CD4-positive, alpha-beta T cell treated with Interferon alpha-2 for 1 hour (primary cell): ENCODE measurements at regions not wholly inside any gene's neighbourhood (a gene's known extent, or its start where the extent isn't known, plus 50 kb on each side); places are given as distances from the start of the nearest gene placed in this dataset.

Source experiments
- DNase-seq, 2 donors: peaks; one replicate each; pipeline ENCODE4 v3.0.0-alpha.2; 2020 to 2022

- DNase-seq, result no peak
Measured at GRCh38 chr12:125687820-125688219, 622.6 kb downstream of the AACS start.

- DNase-seq, result no peak
Measured at GRCh38 chr12:125688223-125688622, 623.0 kb downstream of the AACS start.

DNA sequence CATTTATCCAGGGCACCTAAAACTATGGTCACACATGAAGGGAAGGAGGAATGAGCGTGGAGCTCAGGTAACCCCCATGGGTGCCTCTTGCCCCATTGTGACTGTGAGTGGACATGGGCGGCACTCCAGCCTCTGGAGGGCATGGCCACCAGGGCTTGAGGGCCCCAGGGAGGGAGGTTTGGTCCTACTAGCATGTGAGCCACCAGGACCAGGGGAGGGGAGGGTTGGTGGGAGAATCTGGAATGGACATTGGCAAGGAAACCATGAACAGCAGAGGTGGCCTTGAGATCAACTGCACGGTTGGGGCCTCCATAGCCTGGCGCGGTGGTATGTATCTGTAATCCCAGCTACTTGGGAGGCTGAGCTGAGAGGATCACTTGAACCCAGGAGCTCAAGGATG is 623.6 kb downstream of the AACS start:
- no peak for DNase-seq

DNA sequence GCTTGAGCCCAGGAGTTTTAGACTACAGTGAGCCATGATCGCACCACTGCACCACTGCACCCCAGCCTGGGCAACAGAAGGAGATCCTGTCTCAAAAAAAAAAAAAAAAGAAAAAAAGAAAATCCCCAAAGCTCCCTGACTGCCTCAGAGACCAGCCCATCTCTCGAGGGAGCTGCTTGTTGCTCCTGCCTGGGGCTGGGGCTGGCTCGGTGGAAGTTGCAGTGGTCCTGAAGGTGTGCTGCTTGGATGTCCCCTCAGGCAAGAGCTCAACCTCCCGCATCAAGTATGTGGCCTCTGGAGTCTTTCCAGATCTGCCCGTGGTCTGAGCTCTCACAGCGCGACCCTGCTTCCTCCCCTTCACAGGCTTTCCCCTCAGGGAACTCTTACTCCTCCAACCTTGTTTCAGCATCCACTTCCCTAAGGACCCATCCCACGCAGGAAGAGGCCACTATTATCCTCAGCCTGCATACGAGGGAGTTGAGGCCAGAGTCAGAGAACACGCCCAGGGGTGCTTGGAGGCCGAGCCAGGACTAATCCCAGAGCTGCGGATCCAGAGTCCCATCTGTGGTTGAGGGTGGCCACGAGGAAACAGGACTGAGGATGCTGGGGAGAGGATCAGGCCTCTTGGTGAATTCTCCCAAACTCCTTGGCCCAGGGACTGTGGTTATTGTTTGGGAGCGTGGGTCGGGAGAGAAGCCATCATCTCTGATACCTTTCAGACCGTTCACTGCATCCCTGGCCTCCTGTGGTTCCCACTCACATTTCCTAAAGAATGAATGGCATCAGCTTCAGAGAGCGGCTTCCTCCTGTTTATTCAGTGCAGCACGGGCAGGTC is 624.6 kb downstream of the AACS start:
- DNase-seq, result no peak

DNA sequence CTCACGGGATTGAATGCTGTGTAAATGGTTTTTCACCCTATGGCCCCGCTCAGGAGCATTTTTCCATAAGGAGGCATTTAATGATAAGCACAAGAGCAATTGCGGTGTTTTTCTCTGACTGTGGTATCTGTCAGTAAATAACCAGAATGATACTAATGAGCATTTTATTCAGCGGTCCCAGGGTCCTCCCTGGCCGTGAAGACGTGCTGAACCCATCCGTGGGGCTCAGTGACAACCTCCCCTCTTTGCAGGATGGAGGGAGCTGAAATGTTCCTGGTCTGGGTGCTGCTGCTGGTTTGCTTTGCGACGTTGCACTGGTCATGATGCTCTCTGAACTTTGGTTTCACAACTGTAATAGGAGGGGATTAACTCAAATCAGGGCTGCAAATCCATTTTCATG is 625.6 kb downstream of the AACS start:
- DNase-seq, result no peak

DNA sequence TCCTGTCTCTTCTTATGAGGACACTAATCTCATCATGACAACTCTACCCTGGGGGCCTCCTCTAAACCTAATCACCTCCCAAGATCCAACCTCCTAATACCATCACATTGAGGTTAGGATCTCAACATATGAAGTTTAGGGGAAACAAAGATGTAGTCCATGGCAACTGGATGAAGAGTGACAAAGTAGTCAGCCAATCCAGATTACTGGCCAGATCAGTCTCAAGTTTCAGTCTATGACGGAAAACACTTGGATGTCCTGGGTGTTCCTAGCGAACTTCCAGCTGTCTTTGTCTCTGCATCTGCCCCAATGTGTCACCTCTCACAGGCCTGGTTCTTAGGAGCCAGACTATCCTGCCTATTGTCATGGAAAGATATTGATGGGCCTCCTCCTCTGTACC is 630.8 kb downstream of the AACS start:
- no peak for DNase-seq

- DNase-seq, result no peak
Measured at GRCh38 chr12:125704803-125705202, 639.6 kb downstream of the AACS start.

DNA sequence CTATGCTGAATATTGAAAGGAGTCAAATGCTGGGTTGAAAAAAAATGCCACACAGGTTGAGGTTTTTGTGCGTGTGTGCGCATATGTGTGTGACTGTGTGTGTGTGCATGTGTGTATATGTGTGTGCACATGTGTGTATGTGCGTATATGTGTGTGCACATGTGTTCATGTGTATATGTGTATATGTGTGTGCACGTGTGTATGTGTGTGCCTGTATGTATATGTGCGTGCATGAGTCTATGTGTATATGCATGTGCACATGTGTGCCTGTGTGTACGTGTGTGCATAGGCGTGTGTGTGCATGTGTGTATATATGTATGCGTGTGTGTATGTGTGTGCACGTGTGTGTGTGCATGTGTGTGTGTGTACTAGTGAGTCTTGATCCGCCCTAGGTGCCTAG is 655.7 kb downstream of the AACS start:
- DNase-seq, result no peak

DNA sequence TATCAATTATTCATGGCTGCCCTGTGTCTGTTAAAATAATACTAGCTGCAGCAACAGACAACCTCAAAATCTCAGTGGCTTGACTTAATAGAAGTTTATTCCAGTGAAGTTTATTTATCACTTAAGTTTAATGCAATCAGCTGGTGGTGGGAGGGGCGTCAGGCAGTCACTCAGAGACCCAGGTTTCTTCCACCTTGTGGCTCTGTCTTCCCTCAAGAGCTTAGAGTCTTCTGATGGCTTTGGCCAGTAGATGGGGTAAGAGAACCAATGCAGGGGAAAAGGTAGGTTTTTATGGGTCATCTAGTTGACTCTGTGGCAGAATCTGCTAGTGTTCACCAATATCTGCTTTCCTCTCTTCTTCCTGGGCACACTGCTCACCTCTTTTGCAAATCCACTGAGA is 668.9 kb downstream of the AACS start:
- DNase-seq, result no peak

DNA sequence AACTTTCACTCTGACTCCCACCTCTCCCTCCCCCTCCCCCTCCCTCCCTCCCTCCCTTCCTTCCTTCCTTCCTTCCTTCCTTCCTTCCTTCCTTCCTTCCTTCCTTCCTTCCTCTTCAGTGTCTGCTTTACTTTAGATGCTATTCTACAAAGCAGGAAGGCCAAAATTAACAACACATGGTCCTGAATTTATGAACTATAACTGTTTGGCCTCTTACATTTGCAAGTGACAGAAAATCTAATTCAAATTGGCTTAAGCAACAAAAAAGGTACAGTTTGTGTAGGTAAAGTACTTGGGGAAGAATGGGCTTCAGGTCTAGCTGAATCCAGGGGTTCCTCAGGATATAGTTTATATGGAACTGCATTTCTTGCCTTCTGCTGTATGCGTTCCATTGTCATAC is 673.0 kb downstream of the AACS start:
- DNase-seq, result no peak

DNA sequence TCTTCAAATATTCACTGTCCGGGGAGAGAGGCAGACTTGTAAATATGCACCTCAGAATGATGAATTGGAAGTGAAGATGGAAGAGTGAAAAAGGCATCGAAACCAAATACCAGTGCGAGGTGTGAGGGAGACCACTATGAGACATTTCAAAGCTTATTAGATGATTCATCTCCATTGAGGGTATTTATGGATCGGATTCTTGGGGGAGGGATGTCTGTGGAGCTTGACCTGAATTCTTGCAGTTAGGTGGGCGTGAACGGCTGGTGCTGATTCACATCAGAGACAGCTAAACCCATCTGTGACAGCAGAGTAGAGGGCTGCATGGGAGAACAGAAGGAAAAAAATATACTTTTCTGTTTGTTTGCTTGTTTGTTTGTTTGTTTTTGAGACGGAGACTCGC is 677.2 kb downstream of the AACS start:
- no peak for DNase-seq

- no peak for DNase-seq
Measured at GRCh38 chr12:125744201-125744600, 679.0 kb downstream of the AACS start.

DNA sequence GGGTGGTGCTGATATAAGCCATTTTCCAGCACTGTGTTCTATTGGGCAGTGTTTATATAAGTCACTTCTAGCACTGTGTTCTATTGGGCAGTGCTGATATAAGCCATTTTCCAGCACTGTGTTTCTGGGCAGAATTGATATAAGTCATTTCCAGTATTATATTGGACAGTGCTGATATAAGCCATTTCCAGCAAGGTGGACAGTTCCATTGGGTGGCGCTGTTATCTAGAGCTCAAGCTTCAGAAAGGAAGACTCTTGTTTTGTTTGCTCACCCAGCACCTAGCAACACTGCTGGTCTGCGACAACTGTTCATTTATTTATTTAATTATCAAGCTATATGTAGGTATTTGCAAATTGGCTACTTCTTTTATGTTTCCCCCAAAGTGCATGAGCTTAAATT is 690.3 kb downstream of the AACS start:
- no peak for DNase-seq

DNA sequence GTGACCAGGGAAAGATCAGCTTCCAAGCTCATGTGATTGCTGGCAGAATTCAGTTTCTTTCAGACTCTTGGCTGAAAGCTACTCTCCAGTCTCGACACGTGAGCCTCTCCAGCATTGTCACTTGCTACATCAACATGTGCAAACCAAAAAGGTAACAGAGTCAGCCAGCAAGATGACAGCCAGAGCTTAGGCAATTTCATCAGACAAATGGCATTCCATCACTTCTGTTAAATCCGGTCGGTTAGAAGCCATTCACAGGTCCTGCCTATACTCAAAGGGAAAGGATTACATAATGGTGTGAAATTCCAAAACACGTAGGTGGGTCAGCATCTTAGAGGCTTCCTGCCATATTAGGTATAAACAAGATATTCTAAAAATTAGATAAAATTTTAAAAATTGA is 700.9 kb downstream of the AACS start:
- no peak for DNase-seq

DNA sequence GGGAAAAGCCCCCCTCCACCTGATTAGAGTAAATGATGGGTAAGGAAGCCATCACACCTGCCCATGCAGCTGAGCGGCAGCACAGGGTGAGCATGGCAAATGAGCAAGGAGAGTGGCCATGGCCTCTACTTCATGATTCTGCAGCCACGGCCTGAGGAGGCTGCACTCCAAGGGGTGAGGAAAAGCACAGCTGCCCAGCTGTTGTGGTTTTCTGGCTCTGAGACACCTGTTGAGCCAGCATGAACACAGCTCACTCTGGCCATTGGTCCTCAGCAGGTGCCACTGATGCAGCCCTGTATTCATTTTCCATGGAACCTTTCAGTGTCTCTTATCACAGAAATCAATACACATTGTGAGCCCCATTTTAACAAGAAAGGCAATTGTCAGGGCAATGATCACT is 707.2 kb downstream of the AACS start:
- no peak for DNase-seq

DNA sequence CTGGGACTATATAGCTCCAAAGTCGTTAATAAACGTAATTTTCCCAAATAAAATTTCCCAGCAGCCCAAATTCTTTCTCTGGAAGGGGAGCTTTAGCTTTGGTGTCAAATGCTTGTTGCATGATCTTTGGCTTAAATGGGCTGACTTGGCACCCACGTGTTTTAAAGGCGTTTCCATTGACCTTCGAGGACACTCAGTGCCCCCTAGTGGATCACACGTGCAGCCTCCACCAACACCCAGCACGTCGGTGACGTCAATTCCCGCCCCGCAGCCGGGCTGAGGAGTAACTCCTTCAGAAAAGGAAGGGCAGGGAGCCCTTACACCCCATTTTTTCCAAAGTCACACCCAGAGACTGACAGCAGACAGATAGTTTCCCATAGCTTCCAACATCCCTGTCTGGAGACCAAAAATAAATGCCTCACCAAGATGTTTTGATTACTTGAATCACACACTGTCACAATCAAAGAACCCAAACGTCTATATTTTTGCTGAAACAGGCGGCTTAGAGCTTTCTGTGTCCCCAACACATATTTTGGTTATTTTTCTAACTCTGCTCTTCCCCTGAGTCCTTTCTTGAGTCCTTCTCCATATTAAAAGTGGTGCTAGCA is 707.9 kb downstream of the AACS start:
- no peak for DNase-seq

- no peak for DNase-seq
Measured at GRCh38 chr12:125775507-125775906, 710.3 kb downstream of the AACS start.

- DNase-seq, result no peak
Measured at GRCh38 chr12:125776212-125776611, 711.0 kb downstream of the AACS start.

DNA sequence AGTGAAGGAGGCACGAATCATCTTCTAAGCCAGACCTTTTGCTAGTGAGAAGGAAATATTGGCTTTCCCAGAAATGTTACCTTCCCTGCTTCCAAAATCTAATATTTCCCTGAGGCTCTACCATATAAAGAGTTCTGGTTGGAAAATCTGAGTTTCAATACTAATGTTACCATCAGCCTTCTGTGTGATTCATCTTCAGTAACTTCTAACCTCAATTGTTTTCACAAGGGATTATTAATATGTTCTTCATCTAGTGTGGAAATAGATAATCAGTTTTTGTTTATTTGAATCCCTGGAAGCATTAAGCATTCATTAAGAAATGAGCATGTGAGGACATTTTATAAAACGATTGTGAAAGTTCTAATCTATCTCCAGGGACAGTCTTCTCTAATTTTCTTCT is 720.9 kb downstream of the AACS start:
- no peak for DNase-seq

DNA sequence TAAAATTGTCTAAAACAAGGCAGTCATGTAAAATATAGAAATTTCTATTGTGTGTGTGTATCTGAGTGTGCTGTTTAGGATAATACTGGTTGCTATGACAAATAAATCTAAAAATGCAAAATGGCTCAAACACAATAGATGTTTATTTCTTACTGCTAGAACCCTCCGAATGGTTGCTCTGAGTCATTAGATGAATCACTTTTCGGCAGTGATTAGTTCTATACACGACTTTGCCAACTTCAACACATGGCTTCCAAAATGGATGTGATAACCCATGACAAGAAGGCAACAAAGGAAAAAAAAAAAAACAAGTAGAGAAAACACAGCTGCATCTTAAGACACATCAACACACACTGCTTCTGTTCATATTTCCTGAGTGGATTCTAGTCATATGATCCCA is 729.2 kb downstream of the AACS start:
- no peak for DNase-seq

DNA sequence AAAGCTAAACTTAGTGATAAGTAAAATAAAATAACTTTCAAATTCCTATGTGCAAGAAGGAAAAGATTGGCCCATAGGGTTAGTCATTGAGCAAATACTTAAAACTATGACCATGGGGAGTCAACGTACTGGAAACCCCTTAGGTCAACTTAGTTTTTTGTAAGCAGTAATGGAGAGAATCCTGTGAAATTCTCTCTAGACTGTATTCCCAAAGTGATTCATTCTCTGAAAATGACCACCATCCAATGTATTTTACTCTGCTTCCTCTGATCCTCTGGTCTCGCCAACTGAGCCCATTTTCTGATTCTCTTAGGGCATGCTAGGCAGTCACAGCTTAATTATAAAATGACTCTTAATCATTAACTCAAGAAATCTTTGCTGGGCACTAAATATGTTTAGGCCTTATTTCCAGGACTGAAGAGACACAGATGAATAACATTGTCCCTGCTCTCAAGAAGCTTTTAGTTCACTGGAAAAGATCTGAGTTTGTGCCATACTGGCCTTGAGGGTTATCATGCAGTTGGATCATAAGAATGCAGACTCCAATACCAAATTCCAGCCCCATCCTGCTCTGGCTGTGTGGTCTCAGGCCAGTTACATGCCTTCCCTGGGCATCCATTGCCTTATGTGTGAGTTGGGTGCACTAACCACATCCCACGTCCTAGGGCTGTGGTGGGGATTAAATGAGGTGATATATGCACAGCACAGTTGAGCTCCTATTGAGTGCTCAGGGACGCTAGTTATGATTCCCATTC is 732.4 kb downstream of the AACS start:
- no peak for DNase-seq

DNA sequence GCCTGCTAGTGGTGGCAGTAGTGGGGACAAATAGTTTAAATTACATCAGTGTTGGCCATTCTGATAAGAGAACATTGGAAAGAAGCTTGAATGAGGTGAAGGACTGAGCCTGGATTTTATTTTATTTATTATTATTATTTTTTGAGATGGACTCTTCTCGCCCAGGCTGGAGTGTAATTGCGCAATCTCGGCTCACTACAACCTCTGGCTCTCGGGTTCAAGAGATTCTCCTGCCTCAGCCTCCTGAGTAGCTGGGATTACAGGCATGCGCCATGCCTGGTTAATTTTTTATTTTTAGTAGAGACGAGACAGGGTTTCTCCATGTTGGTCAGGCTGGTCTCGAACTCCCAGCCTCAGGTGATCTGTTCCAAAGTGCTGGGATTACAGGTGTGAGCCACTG is 739.4 kb downstream of the AACS start:
- no peak for DNase-seq

- DNase-seq, result no peak
Measured at GRCh38 chr12:125824276-125824675, 759.0 kb downstream of the AACS start.

DNA sequence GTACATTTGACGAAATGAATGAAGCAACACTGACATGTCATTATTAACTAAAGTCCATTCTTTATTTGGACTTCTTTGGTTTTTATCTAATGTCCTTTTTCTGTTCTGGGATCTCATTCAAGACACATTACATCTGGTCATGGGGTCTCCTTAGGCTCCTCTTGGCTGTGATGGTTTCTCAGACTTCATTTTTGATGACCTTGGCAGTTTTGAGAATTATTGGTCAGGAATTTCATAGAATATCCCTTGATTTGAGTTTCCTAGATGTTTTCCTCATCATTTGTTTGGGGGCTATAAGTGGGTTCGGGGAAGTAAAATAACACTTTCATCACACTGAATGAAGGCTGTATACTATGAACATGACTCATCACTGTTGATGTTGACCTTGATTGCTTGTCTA is 770.6 kb downstream of the AACS start:
- DNase-seq, result no peak
